Ectodermal cell (in vitro differentiated cells): ENCODE measurements at regions not wholly inside any gene's neighbourhood (a gene's known extent, or its start where the extent isn't known, plus 50 kb on each side); places are given as distances from the start of the nearest gene placed in this dataset.

Experiments
- H3K27ac ChIP-seq: 2 replicates; pipeline ENCODE4 v1.7.0; 2013; ENCODE audit warnings: mild to moderate bottlenecking, low read depth, low read length; ENCODE audit not compliant: insufficient read depth, poor library complexity, severe bottlenecking
- H3K27me3 ChIP-seq: 2 replicates; pipeline ENCODE4 v1.7.0; 2013; ENCODE audit warnings: mild to moderate bottlenecking, low read length; ENCODE audit not compliant: insufficient read depth, control insufficient read depth, poor library complexity, severe bottlenecking
- H3K36me3 ChIP-seq: one replicate; pipeline ENCODE4 v1.7.0; 2013; ENCODE audit warnings: low read length; ENCODE audit not compliant: control insufficient read depth, insufficient read depth
- H3K4me1 ChIP-seq: one replicate; pipeline ENCODE4 v1.7.0; 2013; ENCODE audit warnings: low read length; ENCODE audit not compliant: control insufficient read depth, insufficient read depth
- H3K4me3 ChIP-seq: 2 replicates; pipeline ENCODE4 v1.7.0; 2013; ENCODE audit warnings: low read depth, low read length, control low read depth; ENCODE audit not compliant: insufficient read depth
- H3K9me3 ChIP-seq: 2 replicates; pipeline ENCODE4 v1.7.0; 2013; ENCODE audit warnings: mild to moderate bottlenecking, low read length, moderate library complexity; ENCODE audit not compliant: control insufficient read depth
- WGBS, 2 experiments: methylation state at CpG; one replicate each; pipeline ENCODE4 v1.1.7; 2013; ENCODE audit warnings: missing lambda C conversion rate in 2 of 2; 5-methylcytosine and 5-hydroxymethylcytosine counted together

GRCh38 chr13:104436555-104436954, 1370.3 kb upstream of the SLC10A2 start:
- 81 to 87% methylated on average over 2 of the region's 2 CpGs for WGBS, 2 experiments
- no peak overlapping the region for H3K4me3 ChIP-seq
- H3K27me3 ChIP-seq, result no peaks in the 10 kb centered on the region
- H3K9me3 ChIP-seq, result no peaks in the 10 kb centered on the region
- no peak overlapping the region for H3K27ac ChIP-seq
- no peaks in the 10 kb centered on the region for H3K36me3 ChIP-seq
- H3K4me1 ChIP-seq, result no peaks in the 10 kb centered on the region

- Histone ChIP-seq H3K9me3 (no peaks in the 10 kb centered on the region), H3K27ac (no peak overlapping the region), H3K4me3 (no peak overlapping the region), H3K4me1 (no peaks in the 10 kb centered on the region), H3K36me3 (no peaks in the 10 kb centered on the region), H3K27me3 (no peaks in the 10 kb centered on the region)
- WGBS, 2 experiments, result 83% methylated on average over 1 of the region's 1 CpG; no CpG with 5 or more reads in 1 of the 2 experiments
Measured at GRCh38 chr13:104431895-104432294, 1365.7 kb upstream of the SLC10A2 start.

- Histone ChIP-seq H3K27ac (no peak overlapping the region), H3K4me1 (no peaks in the 10 kb centered on the region), H3K27me3 (no peaks in the 10 kb centered on the region), H3K36me3 (no peaks in the 10 kb centered on the region), H3K9me3 (no peaks in the 10 kb centered on the region), H3K4me3 (no peak overlapping the region)
- WGBS, 2 experiments, result 94 to 97% methylated on average over 3 of the region's 4 CpGs
Measured at GRCh38 chr13:104426435-104426834, 1360.2 kb upstream of the SLC10A2 start.

GRCh38 chr13:104422668-104423067, 1356.5 kb upstream of the SLC10A2 start:
- H3K4me3 ChIP-seq, result no peak overlapping the region
- no peaks in the 10 kb centered on the region for H3K4me1 ChIP-seq
- no peaks in the 10 kb centered on the region for H3K36me3 ChIP-seq
- no peak overlapping the region for H3K27ac ChIP-seq
- H3K9me3 ChIP-seq, result no peaks in the 10 kb centered on the region
- WGBS, 2 experiments, result 89 to 91% methylated on average over 4 of the region's 4 CpGs
- H3K27me3 ChIP-seq, result no peaks in the 10 kb centered on the region

GRCh38 chr13:104416973-104417372, 1350.8 kb upstream of the SLC10A2 start:
- WGBS, 2 experiments, result no CpG with 5 or more reads among the region's 1 CpG
- Histone ChIP-seq H3K9me3 (no peaks in the 10 kb centered on the region), H3K36me3 (no peaks in the 10 kb centered on the region), H3K4me3 (no peak overlapping the region), H3K4me1 (no peaks in the 10 kb centered on the region), H3K27ac (no peak overlapping the region), H3K27me3 (no peaks in the 10 kb centered on the region)

- H3K4me3 ChIP-seq, result no peak overlapping the region
- no peaks in the 10 kb centered on the region for H3K9me3 ChIP-seq
- no peaks in the 10 kb centered on the region for H3K27me3 ChIP-seq
- H3K27ac ChIP-seq, result no peak overlapping the region
- no peaks in the 10 kb centered on the region for H3K36me3 ChIP-seq
- 95 to 98% methylated on average over 4 of the region's 4 CpGs for WGBS, 2 experiments
- H3K4me1 ChIP-seq, result no peaks in the 10 kb centered on the region
Measured at GRCh38 chr13:104414771-104415170, 1348.6 kb upstream of the SLC10A2 start.

GRCh38 chr13:104414181-104414580, 1348.0 kb upstream of the SLC10A2 start:
- no peaks in the 10 kb centered on the region for H3K27me3 ChIP-seq
- H3K36me3 ChIP-seq, result no peaks in the 10 kb centered on the region
- H3K27ac ChIP-seq, result no peak overlapping the region
- H3K9me3 ChIP-seq, result no peaks in the 10 kb centered on the region
- no peaks in the 10 kb centered on the region for H3K4me1 ChIP-seq
- H3K4me3 ChIP-seq, result no peak overlapping the region
- 95 to 96% methylated on average over 2 of the region's 2 CpGs for WGBS, 2 experiments

- Histone ChIP-seq H3K4me1 (no peaks in the 10 kb centered on the region), H3K27ac (no peak overlapping the region), H3K36me3 (no peaks in the 10 kb centered on the region), H3K9me3 (no peaks in the 10 kb centered on the region), H3K4me3 (no peak overlapping the region), H3K27me3 (no peaks in the 10 kb centered on the region)
- WGBS, 2 experiments, result 94 to 100% methylated on average over 3 of the region's 5 CpGs
Measured at GRCh38 chr13:104411141-104411765, 1345.0 kb upstream of the SLC10A2 start.

GRCh38 chr13:104408733-104409132, 1342.5 kb upstream of the SLC10A2 start:
- Histone ChIP-seq H3K27ac (no peak overlapping the region), H3K27me3 (no peaks in the 10 kb centered on the region), H3K4me1 (no peaks in the 10 kb centered on the region), H3K4me3 (no peak overlapping the region), H3K36me3 (no peaks in the 10 kb centered on the region), H3K9me3 (no peaks in the 10 kb centered on the region)
- 93% methylated on average over 1 of the region's 1 CpG; no CpG with 5 or more reads in 1 of the 2 experiments for WGBS, 2 experiments

- no peaks in the 10 kb centered on the region for H3K27me3 ChIP-seq
- WGBS, 2 experiments, result 92% methylated on average over 2 of the region's 2 CpGs
- H3K27ac ChIP-seq, result no peak overlapping the region
- H3K4me1 ChIP-seq, result no peaks in the 10 kb centered on the region
- no peaks in the 10 kb centered on the region for H3K9me3 ChIP-seq
- H3K36me3 ChIP-seq, result no peaks in the 10 kb centered on the region
- no peak overlapping the region for H3K4me3 ChIP-seq
Measured at GRCh38 chr13:104404325-104404724, 1338.1 kb upstream of the SLC10A2 start.

- H3K4me1 ChIP-seq, result no peaks in the 10 kb centered on the region
- no peaks in the 10 kb centered on the region for H3K27me3 ChIP-seq
- no peak overlapping the region for H3K27ac ChIP-seq
- 97 to 100% methylated on average over 2 of the region's 2 CpGs for WGBS, 2 experiments
- H3K4me3 ChIP-seq, result no peak overlapping the region
- H3K36me3 ChIP-seq, result no peaks in the 10 kb centered on the region
- H3K9me3 ChIP-seq, result peaks cover 2% of the 10 kb centered on the region
Measured at GRCh38 chr13:104389691-104390090, 1323.5 kb upstream of the SLC10A2 start.
